ENCODE measurements at regions not wholly inside any gene's neighbourhood (a gene's known extent, or its start where the extent isn't known, plus 50 kb on each side); places are given as distances from the start of the nearest gene placed in this dataset.

DNA sequence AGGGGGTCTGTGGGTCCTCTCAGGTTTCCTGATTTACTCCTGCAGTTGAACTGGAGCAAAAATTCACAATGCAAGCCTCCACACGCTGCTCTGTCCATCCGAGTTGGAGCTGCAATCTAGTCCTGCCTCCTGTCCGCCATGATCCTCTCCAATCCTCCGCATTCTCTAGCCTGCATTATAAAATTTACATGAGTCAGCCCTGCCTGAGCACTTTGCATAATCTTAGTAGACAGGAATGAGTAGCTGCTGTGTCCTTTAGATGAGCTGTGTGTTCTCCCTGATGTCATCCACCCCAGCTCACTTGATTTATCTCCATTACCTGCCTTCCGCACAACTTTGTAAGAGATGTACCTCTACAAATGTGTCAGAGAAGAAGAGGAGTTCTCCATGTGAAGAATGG, 355.6 kb downstream of the STK39 start:
- Histone ChIP-seq H3K9me3 (ENCODE audit: control insufficient read depth in 4 of 4, low read length in 3 of 4) (no peaks in the 10 kb centered on the region), H3K27me3 (ENCODE audit: control insufficient read depth in 4 of 4, insufficient read depth in 4 of 4, low read length in 3 of 4) (no peaks in the 10 kb centered on the region), H3K27ac (ENCODE audit: low read depth in 1 of 2, low read length in 2 of 2) (no peak overlapping the region), H3K9ac (ENCODE audit: low read depth in 1 of 2, low read length in 2 of 2) (no peak overlapping the region), H3K4me3 (ENCODE audit: low read depth in 1 of 3, low read length in 3 of 3) (no peak overlapping the region), H3K4me1 (ENCODE audit: control insufficient read depth in 4 of 4, insufficient read depth in 4 of 4, low read length in 3 of 4) (no peaks in the 10 kb centered on the region), H3K36me3 (ENCODE audit: control insufficient read depth in 4 of 4, insufficient read depth in 3 of 4, low read depth in 1 of 4, low read length in 3 of 4) (no peaks in the 10 kb centered on the region)
- no peak for DNase-seq (ENCODE audit: low spot score)
- 93% methylated on average over 5 of the region's 5 CpGs for WGBS
- TF ChIP-seq, protein P1, sequence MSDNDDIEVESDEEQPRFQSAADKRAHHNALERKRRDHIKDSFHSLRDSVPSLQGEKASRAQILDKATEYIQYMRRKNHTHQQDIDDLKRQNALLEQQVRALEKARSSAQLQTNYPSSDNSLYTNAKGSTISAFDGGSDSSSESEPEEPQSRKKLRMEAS (IDR thresholded peaks at IDR 0.05) = no peak
- TF ChIP-seq RXRA (IDR thresholded peaks at IDR 0.05) (no peak), SP1 (IDR thresholded peaks at IDR 0.05) (no peak)

GRCh38 chr2:167890739-167891138, 356.7 kb downstream of the STK39 start:
- no peak overlapping the region for H3K27ac ChIP-seq (ENCODE audit: low read depth in 1 of 2, low read length in 2 of 2)
- H3K9me3 ChIP-seq (ENCODE audit: control insufficient read depth in 4 of 4, low read length in 3 of 4) = no peaks in the 10 kb centered on the region
- 98% methylated on average over 2 of the region's 2 CpGs for WGBS
- H3K36me3 ChIP-seq (ENCODE audit: control insufficient read depth in 4 of 4, insufficient read depth in 3 of 4, low read depth in 1 of 4, low read length in 3 of 4) = no peaks in the 10 kb centered on the region
- no peak for DNase-seq (ENCODE audit: low spot score)
- H3K9ac ChIP-seq (ENCODE audit: low read depth in 1 of 2, low read length in 2 of 2) = no peak overlapping the region
- no peaks in the 10 kb centered on the region for H3K4me1 ChIP-seq (ENCODE audit: control insufficient read depth in 4 of 4, insufficient read depth in 4 of 4, low read length in 3 of 4)
- no peaks in the 10 kb centered on the region for H3K27me3 ChIP-seq (ENCODE audit: control insufficient read depth in 4 of 4, insufficient read depth in 4 of 4, low read length in 3 of 4)
- no peak overlapping the region for H3K4me3 ChIP-seq (ENCODE audit: low read depth in 1 of 3, low read length in 3 of 3)
- TF ChIP-seq FOXA1 (IDR thresholded peaks at IDR 0.05) = no peak
- TF ChIP-seq HNF4A (conservative IDR thresholded peaks at IDR 0.05) = no peak
- no peak for TF ChIP-seq RAD21 (IDR thresholded peaks at IDR 0.05)
- TF ChIP-seq, protein P2, sequence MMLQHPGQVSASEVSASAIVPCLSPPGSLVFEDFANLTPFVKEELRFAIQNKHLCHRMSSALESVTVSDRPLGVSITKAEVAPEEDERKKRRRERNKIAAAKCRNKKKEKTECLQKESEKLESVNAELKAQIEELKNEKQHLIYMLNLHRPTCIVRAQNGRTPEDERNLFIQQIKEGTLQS (IDR thresholded peaks at IDR 0.05) = no peak
- TF ChIP-seq, protein P3, sequence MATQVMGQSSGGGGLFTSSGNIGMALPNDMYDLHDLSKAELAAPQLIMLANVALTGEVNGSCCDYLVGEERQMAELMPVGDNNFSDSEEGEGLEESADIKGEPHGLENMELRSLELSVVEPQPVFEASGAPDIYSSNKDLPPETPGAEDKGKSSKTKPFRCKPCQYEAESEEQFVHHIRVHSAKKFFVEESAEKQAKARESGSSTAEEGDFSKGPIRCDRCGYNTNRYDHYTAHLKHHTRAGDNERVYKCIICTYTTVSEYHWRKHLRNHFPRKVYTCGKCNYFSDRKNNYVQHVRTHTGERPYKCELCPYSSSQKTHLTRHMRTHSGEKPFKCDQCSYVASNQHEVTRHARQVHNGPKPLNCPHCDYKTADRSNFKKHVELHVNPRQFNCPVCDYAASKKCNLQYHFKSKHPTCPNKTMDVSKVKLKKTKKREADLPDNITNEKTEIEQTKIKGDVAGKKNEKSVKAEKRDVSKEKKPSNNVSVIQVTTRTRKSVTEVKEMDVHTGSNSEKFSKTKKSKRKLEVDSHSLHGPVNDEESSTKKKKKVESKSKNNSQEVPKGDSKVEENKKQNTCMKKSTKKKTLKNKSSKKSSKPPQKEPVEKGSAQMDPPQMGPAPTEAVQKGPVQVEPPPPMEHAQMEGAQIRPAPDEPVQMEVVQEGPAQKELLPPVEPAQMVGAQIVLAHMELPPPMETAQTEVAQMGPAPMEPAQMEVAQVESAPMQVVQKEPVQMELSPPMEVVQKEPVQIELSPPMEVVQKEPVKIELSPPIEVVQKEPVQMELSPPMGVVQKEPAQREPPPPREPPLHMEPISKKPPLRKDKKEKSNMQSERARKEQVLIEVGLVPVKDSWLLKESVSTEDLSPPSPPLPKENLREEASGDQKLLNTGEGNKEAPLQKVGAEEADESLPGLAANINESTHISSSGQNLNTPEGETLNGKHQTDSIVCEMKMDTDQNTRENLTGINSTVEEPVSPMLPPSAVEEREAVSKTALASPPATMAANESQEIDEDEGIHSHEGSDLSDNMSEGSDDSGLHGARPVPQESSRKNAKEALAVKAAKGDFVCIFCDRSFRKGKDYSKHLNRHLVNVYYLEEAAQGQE (IDR thresholded peaks at IDR 0.05) = no peak

DNA sequence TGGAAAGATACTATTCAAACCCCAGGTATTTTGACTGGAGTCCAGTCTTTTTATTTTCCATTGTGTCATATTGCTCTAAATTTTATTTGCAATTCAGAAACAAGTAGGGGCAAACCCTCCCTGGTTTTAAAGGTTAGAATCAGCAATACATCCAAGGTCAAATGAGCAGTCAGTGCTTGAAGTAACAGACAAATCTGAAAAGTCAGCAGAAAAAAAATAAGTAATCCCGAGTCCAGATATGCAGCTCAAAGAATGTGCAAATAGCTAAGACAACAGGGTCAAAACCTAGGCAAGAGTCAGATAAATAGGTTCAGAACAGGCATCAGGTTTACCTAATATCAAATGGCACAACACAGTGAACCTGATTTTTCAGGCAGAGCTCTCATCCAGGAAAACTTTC, 367.0 kb downstream of the STK39 start:
- Histone ChIP-seq H3K4me3 (ENCODE audit: low read depth in 1 of 3, low read length in 3 of 3) (no peak overlapping the region), H3K4me1 (ENCODE audit: control insufficient read depth in 4 of 4, insufficient read depth in 4 of 4, low read length in 3 of 4) (no peaks in the 10 kb centered on the region), H3K36me3 (ENCODE audit: control insufficient read depth in 4 of 4, insufficient read depth in 3 of 4, low read depth in 1 of 4, low read length in 3 of 4) (no peaks in the 10 kb centered on the region), H3K27me3 (ENCODE audit: control insufficient read depth in 4 of 4, insufficient read depth in 4 of 4, low read length in 3 of 4) (peaks cover 0 to 2% (median 0%) of the 10 kb centered on the region in 4 donors), H3K9me3 (ENCODE audit: control insufficient read depth in 4 of 4, low read length in 3 of 4) (no peaks in the 10 kb centered on the region), H3K9ac (ENCODE audit: low read depth in 1 of 2, low read length in 2 of 2) (no peak overlapping the region), H3K27ac (ENCODE audit: low read depth in 1 of 2, low read length in 2 of 2) (no peak overlapping the region)
- 48% methylated on average over 1 of the region's 1 CpG for WGBS
- no peak for TF ChIP-seq RXRA (IDR thresholded peaks at IDR 0.05)
- no peak for TF ChIP-seq EGR1 (IDR thresholded peaks at IDR 0.05; ENCODE audit: low read depth in 2 of 2)
- TF ChIP-seq, protein P3 (IDR thresholded peaks at IDR 0.05) = no peak
- TF ChIP-seq GABPA (IDR thresholded peaks at IDR 0.05 in 1 of 2, conservative IDR thresholded peaks at IDR 0.05 in 1 of 2) = no peak
- no peak for TF ChIP-seq NR2F2 (IDR thresholded peaks at IDR 0.05)
- no peak for TF ChIP-seq HNF4A (conservative IDR thresholded peaks at IDR 0.05)
- TF ChIP-seq TAF1 (conservative IDR thresholded peaks at IDR 0.05) = no peak
- no peak for TF ChIP-seq CTCF (IDR thresholded peaks at IDR 0.05; ENCODE audit: low read depth, low read length, missing input control)
- no peak for TF ChIP-seq SP1 (IDR thresholded peaks at IDR 0.05)
- no peak for TF ChIP-seq JUND (IDR thresholded peaks at IDR 0.05)
- DNase-seq (ENCODE audit: low spot score) = no peak
